A172 (cell line): ENCODE measurements at regions not wholly inside any gene's neighbourhood (a gene's known extent, or its start where the extent isn't known, plus 50 kb on each side); places are given as distances from the start of the nearest gene placed in this dataset.
"Not testable (repeated sequence)": the region's sequence is repeated elsewhere in the genome, so short reads cannot be mapped to it uniquely, and the experiment has no call there.

Source experiments
- DNase-seq: peaks from one replicate; pipeline ENCODE4 v3.0.0-alpha.2; 2015; ENCODE audit warnings: low spot score

- no peak for DNase-seq
Measured at GRCh38 chr1:14392161-14392858, 206.2 kb upstream of the KAZN start.

- no peak for DNase-seq
Measured at GRCh38 chr1:14392859-14393365, 205.6 kb upstream of the KAZN start.

- no peak for DNase-seq
Measured at GRCh38 chr1:14396100-14396499, 202.4 kb upstream of the KAZN start.

- DNase-seq = no peak
Measured at GRCh38 chr1:14403961-14404645, 194.4 kb upstream of the KAZN start.

GRCh38 chr1:14404862-14405301 is 193.6 kb upstream of the KAZN start:
- no peak for DNase-seq

DNA sequence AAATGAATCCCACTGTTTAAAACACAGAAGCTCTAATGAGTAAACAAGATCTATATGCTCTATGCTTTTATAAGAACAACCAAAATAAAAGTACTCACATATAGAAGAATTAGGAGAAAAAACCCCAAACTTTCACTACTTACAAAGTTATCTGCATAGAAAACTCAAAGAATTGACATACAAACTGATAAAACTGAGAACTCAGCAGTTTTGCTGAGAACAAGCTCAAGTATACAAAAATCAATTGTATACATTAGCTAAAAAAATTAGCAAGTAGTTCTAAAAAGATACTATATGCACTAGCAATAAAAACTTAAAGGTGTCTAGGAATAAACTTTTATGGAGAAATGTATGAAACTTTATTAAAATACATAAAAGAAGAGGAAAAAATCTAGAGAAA is 186.2 kb upstream of the KAZN start:
- no peak for DNase-seq

DNA sequence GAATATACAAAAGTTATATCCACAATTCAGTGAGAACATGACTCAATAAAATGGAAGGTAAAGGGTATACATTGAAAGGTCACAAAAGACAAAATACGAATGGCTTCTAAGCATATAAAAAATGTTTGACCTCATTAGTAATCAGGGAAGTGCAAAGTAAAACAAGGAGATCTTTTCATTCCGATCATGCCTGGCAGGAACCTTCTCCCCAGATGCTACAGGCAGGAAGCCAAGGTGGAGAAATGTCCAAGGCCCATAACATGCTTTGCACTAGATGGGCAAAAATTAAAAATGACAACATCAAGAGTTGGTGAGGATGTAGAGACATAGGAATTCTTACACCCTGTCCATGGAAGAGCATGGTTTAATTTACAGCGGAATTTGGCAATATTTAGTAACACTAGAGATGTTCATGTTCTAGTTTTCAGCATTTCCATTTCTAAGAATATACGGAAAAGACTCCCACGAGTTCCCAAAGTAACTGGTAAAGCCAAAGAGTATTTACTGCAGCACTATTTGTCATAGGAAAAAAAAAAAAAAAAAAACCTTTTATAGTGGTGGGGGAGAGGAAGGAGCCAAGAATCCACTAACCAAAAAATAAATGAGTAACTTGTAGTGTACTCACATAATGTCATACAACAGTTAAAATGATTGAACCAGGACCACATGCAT is 184.5 kb upstream of the KAZN start:
- DNase-seq = peak; percentile 31

DNA sequence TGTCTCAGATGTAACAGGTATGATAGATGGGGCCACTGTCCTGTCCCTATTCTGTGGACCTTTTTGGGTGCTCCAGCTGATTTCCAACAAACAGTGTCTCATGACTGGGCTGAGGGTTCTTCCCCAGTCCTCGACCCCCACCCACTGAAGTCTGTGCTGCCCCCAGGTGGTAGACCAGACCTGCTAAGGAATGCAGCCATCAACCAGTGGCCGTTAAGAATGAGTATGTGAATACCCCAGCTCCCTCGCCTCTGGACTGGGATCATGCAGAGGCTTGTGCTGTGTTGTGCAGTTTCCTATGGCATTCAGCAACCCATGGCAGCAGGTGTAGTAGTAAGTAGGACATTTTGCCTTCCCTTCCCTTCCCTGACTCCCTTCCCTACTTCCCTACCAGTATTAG is 183.1 kb upstream of the KAZN start:
- no peak for DNase-seq

GRCh38 chr1:14419778-14420218 is 178.7 kb upstream of the KAZN start:
- not testable (repeated sequence) for DNase-seq

DNA sequence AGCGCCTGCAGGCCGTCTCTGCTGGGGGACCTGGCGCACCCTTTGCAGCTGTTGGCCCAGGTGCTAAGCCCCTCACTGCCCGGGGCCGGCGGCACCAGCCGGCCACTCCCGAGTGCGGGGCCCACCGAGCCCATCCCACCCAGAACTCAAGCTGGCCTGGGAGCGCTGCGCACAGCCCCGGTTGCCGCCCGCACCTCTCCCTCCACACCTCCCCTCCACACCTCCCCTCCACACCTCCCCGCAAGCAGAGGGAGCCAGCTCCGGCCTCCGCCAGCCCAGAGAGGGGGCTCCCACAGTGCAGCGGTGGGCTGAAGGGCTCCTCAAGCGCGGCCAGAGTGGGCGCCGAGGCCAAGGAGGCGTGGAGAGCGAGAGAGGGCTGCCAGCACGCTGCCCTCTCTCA is 177.8 kb upstream of the KAZN start:
- no peak for DNase-seq

GRCh38 chr1:14421295-14421976 is 177.0 kb upstream of the KAZN start:
- DNase-seq = no peak

GRCh38 chr1:14421977-14422609 is 176.4 kb upstream of the KAZN start:
- no peak for DNase-seq

DNA sequence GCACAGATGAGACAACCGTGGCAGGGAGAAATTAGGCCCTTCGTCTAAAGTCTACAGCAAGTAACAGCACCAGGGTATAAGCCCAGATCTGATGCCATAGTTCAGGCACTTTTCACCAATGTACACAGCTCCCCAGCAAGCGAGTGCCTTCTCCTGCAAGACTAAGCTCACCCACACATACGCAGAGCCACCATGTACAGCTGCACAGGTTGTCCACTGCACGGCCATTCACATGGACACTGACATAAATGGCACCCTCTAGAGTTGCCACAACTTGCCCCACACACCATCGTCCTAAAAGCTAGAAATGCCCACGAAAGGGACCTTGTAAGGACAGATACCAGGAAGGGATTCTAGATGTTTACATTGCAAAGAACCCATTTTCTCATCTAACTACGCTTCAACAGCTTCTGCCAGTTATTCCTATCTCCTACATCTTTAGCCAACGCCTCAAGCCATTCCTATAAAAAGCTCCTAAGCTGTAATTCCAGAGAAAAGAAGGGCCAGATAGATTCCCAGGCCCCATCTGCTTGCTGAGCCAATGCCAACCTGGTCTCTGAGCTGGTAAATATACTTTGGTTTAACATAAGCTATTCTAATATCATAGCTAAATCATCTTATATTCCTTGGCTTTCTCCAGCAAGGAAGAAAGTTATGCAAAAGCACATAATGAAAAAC is 174.0 kb upstream of the KAZN start:
- DNase-seq = no peak

DNA sequence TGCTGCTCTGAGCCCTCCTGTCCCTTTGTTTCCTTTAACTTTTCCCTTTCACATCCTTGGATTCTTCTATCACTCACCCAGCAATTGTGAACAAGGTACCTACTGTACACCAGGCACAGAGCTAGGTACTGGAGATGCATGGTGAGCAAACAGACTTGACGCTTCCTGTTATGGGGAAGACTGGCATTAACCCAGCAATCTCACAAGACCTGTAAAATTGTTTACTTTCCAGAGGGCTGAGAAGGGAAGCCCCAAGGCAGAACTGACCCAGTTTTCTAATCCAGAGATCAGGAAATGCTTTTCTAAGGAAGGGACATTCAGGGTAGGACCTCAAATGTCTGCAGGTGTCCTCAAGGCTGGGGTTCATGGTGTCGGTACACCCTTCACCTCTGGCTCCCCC is 171.6 kb upstream of the KAZN start:
- no peak for DNase-seq

- DNase-seq = no peak
Measured at GRCh38 chr1:14429577-14429976, 168.9 kb upstream of the KAZN start.

- not testable (repeated sequence) for DNase-seq
Measured at GRCh38 chr1:14432728-14433127, 165.8 kb upstream of the KAZN start.

GRCh38 chr1:14435368-14436023 is 163.0 kb upstream of the KAZN start:
- DNase-seq = no peak

DNA sequence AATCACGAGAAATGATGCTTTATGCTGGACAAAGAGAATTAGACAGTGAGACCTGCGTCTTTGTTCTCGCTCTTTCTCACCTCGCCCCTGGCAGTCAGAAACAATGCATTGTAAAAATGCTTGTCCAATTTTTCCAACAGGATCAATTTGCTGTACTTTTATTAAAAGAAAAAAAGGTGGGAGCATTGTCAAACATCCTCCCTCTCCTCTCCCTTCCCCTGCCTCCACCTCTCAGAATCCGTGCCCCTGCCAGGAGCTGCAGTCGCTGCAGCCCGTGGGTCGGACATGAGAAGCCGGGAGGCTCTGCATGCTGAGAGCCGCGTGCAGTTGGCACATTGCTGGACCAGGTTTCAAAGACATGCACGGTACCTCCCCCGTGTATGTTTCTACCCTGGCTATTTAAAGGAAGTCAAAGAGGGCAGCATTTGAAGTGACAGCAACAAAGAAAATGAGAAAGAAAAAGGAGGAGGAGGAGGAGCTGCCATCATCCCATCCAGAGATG is 161.0 kb upstream of the KAZN start:
- no peak for DNase-seq

DNA sequence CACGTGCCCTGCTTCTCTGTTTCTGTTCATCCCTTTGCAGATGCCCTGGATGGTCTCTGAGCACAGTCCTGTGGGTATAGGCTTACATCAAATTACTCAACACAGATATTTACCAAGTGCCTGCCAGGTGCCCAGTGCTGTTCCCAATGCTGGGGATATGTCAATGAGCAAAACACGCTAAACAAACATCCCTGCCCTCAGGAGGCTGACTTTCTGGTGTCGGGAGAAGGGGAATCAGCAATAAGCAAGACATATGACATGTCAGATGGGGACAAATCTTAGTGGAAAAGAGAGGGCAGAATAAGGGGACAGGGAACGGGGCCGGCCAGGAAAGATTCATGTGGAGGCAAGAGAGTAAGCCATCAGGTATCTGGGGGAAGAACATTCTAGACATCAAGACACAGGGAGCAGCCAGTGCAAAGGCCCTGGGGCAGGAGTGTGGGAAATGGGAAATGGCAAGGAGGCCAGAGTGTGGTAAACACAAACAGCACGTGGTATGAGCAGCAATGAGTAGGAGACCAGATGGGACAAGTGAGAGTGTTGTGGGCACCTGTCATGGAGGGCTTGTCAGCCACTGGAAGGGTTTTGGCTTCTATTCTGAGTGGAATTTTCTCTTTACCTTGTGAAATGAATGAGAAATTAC is 160.2 kb upstream of the KAZN start:
- no peak for DNase-seq

- DNase-seq = no peak
Measured at GRCh38 chr1:14439015-14439414, 159.5 kb upstream of the KAZN start.
